ENCODE measurements at regions not wholly inside any gene's neighbourhood (a gene's known extent, or its start where the extent isn't known, plus 50 kb on each side); places are given as distances from the start of the nearest gene placed in this dataset.

DNA sequence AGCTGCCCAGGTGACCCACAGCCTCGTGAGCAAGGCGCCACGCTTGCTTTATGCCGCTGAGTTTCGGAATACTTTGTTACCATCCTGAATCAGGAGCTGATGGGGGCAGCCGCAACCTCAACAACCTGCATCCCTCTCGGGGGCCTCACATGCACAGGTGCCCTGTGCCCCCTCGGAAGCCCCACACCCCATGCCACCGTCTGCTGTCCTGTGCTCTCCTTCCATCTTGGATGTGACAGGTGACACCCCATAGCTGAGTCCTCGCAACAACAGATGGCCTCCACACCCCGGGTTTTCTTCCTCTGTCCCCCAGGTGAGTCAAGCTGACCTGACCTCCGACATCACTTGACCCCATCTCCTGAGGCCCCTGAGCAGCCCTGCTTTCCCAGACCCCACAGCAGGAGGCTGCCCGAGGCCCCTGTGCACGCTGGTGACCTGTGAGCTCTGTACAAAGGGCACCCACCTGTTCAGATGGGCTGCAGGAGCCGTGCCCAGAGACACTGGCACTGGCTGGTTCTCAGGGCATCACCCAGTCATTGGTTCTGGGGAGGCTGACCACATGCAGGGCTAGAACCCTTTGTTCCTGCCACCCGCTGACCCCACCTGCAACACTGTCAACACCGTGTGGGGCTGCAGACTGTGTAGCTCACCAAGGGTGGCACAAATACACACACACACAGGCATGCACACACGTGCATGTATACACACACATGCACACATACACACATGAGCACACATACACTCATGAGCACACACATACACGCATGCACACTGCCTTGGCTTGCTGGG is 57.7 kb downstream of the RMI2 start:
- Mint-ChIP-seq H3K4me1 (ENCODE audit: low read depth, unreplicated experiment) (peaks cover 1% of the 10 kb centered on the region), H3K36me3 (ENCODE audit: low read depth, unreplicated experiment) (no peaks in the 10 kb centered on the region), H3K27me3 (ENCODE audit: low read depth, unreplicated experiment) (peaks cover 35% of the 10 kb centered on the region), H3K27ac (ENCODE audit: unreplicated experiment) (no peak overlapping the region), H3K4me3 (ENCODE audit: unreplicated experiment) (peak overlapping the region; percentile 8), H3K9me3 (ENCODE audit: unreplicated experiment) (no peaks in the 10 kb centered on the region)
- H3K4me2 ChIP-seq (ENCODE audit: low read length): no peak overlapping the region
- H3K9ac ChIP-seq (ENCODE audit: low read length): no peak overlapping the region
- no peak overlapping the region for H3K27ac ChIP-seq (ENCODE audit: low read depth, low read length)
- no peak overlapping the region for H2AFZ ChIP-seq (ENCODE audit: low read depth, low read length)
- H3K4me1 ChIP-seq (ENCODE audit: insufficient read depth, low read length): no peaks in the 10 kb centered on the region
- no peaks in the 10 kb centered on the region for H3K36me3 ChIP-seq (ENCODE audit: insufficient read depth, low read length)
- no peak for TF ChIP-seq EZH2 (IDR thresholded peaks at IDR 0.05; ENCODE audit: insufficient read depth, low read length)
- TF ChIP-seq, protein P1, sequence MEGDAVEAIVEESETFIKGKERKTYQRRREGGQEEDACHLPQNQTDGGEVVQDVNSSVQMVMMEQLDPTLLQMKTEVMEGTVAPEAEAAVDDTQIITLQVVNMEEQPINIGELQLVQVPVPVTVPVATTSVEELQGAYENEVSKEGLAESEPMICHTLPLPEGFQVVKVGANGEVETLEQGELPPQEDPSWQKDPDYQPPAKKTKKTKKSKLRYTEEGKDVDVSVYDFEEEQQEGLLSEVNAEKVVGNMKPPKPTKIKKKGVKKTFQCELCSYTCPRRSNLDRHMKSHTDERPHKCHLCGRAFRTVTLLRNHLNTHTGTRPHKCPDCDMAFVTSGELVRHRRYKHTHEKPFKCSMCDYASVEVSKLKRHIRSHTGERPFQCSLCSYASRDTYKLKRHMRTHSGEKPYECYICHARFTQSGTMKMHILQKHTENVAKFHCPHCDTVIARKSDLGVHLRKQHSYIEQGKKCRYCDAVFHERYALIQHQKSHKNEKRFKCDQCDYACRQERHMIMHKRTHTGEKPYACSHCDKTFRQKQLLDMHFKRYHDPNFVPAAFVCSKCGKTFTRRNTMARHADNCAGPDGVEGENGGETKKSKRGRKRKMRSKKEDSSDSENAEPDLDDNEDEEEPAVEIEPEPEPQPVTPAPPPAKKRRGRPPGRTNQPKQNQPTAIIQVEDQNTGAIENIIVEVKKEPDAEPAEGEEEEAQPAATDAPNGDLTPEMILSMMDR (IDR thresholded peaks at IDR 0.05; ENCODE audit: insufficient read depth, low read depth, low read length): no peak
- no peak overlapping the region for H3K4me3 ChIP-seq (ENCODE audit: insufficient read depth, low read depth, low read length)
- H4K20me1 ChIP-seq (ENCODE audit: insufficient read depth, low read length): no peaks in the 10 kb centered on the region
- no peaks in the 10 kb centered on the region for H3K79me2 ChIP-seq (ENCODE audit: insufficient read depth, low read length)
- DNase-seq (ENCODE audit: low read depth): no peak
- no peak for FAIRE-seq
- peaks cover 3% of the 10 kb centered on the region for H3K27me3 ChIP-seq (ENCODE audit: insufficient read depth, low read length)
- no peaks in the 10 kb centered on the region for H3K9me3 ChIP-seq (ENCODE audit: insufficient read depth, low read depth, low read length)

DNA sequence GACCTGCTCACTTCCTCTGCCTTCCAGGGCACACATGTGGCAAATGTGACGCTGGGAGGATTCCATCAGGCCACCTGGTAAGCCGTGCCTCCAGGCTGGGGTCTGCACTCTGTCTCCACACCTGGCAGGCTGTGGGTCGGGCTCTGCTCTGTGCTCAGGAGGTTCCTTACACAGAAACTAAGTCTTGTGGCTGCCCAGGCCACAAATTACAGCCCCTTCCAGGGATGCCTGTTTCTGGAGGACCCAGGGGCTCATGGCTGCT is 58.2 kb downstream of the RMI2 start:
- Histone ChIP-seq H3K27me3 (ENCODE audit: insufficient read depth, low read length) (peaks cover 3% of the 10 kb centered on the region), H3K4me3 (ENCODE audit: insufficient read depth, low read depth, low read length) (no peak overlapping the region), H3K9me3 (ENCODE audit: insufficient read depth, low read depth, low read length) (no peaks in the 10 kb centered on the region), H3K36me3 (ENCODE audit: insufficient read depth, low read length) (no peaks in the 10 kb centered on the region), H3K4me1 (ENCODE audit: insufficient read depth, low read length) (no peaks in the 10 kb centered on the region), H4K20me1 (ENCODE audit: insufficient read depth, low read length) (no peaks in the 10 kb centered on the region), H2AFZ (ENCODE audit: low read depth, low read length) (no peak overlapping the region), H3K4me2 (ENCODE audit: low read length) (no peak overlapping the region), H3K9ac (ENCODE audit: low read length) (no peak overlapping the region), H3K27ac (ENCODE audit: low read depth, low read length) (no peak overlapping the region), H3K79me2 (ENCODE audit: insufficient read depth, low read length) (no peaks in the 10 kb centered on the region)
- Mint-ChIP-seq H3K9me3 (ENCODE audit: unreplicated experiment) (no peaks in the 10 kb centered on the region), H3K4me3 (ENCODE audit: unreplicated experiment) (no peak overlapping the region), H3K27me3 (ENCODE audit: low read depth, unreplicated experiment) (peaks cover 35% of the 10 kb centered on the region), H3K36me3 (ENCODE audit: low read depth, unreplicated experiment) (no peaks in the 10 kb centered on the region), H3K27ac (ENCODE audit: unreplicated experiment) (no peak overlapping the region), H3K4me1 (ENCODE audit: low read depth, unreplicated experiment) (peaks cover 1% of the 10 kb centered on the region)
- no peak for TF ChIP-seq EZH2 (IDR thresholded peaks at IDR 0.05; ENCODE audit: insufficient read depth, low read length)
- TF ChIP-seq, protein P1 (IDR thresholded peaks at IDR 0.05; ENCODE audit: insufficient read depth, low read depth, low read length): no peak
- DNase-seq (ENCODE audit: low read depth) (no peak), FAIRE-seq (no peak)

DNA sequence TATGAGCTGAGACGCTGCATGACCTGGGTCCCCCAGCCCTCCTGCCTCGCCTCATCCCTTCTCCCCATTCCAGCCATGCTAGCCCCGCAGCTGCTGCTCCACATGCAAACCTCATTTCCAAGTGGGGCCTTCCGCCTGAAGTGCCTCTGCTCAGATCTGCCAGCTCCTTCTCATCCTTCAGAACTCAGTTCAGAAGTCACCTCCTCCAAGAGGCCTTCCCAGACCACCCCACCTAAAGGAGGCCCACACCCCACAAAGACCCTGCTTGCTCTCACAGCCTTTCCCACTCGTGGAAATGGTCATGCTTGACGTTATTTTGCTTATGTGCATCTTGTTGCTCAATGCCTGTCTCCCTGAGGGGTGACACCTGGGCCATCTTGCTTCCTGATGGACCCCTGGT is 58.7 kb downstream of the RMI2 start:
- Histone ChIP-seq H4K20me1 (ENCODE audit: insufficient read depth, low read length) (no peaks in the 10 kb centered on the region), H3K27me3 (ENCODE audit: insufficient read depth, low read length) (peaks cover 3% of the 10 kb centered on the region), H3K4me3 (ENCODE audit: insufficient read depth, low read depth, low read length) (no peak overlapping the region), H3K79me2 (ENCODE audit: insufficient read depth, low read length) (no peaks in the 10 kb centered on the region), H3K4me1 (ENCODE audit: insufficient read depth, low read length) (no peaks in the 10 kb centered on the region), H3K36me3 (ENCODE audit: insufficient read depth, low read length) (no peaks in the 10 kb centered on the region), H2AFZ (ENCODE audit: low read depth, low read length) (no peak overlapping the region), H3K4me2 (ENCODE audit: low read length) (no peak overlapping the region), H3K9ac (ENCODE audit: low read length) (no peak overlapping the region), H3K27ac (ENCODE audit: low read depth, low read length) (no peak overlapping the region), H3K9me3 (ENCODE audit: insufficient read depth, low read depth, low read length) (no peaks in the 10 kb centered on the region)
- Mint-ChIP-seq H3K36me3 (ENCODE audit: low read depth, unreplicated experiment) (no peaks in the 10 kb centered on the region), H3K4me1 (ENCODE audit: low read depth, unreplicated experiment) (peaks cover 1% of the 10 kb centered on the region), H3K27me3 (ENCODE audit: low read depth, unreplicated experiment) (peaks cover 35% of the 10 kb centered on the region), H3K27ac (ENCODE audit: unreplicated experiment) (no peak overlapping the region), H3K4me3 (ENCODE audit: unreplicated experiment) (no peak overlapping the region), H3K9me3 (ENCODE audit: unreplicated experiment) (no peaks in the 10 kb centered on the region)
- DNase-seq (ENCODE audit: low read depth) (no peak), FAIRE-seq (no peak)
- TF ChIP-seq, protein P1 (IDR thresholded peaks at IDR 0.05; ENCODE audit: insufficient read depth, low read depth, low read length): no peak
- no peak for TF ChIP-seq EZH2 (IDR thresholded peaks at IDR 0.05; ENCODE audit: insufficient read depth, low read length)

Data from astrocyte (in vitro differentiated cells and primary cell).